GM21447 (cell line): ENCODE measurements at regions not wholly inside any gene's neighbourhood (a gene's known extent, or its start where the extent isn't known, plus 50 kb on each side); places are given as distances from the start of the nearest gene placed in this dataset.

ENCODE experiments used
- ATAC-seq: cut with Tn5 transposase; IDR thresholded peaks from one replicate; pipeline ENCODE4 v1.9.1; 2021; ENCODE audit not compliant: unreplicated experiment

DNA sequence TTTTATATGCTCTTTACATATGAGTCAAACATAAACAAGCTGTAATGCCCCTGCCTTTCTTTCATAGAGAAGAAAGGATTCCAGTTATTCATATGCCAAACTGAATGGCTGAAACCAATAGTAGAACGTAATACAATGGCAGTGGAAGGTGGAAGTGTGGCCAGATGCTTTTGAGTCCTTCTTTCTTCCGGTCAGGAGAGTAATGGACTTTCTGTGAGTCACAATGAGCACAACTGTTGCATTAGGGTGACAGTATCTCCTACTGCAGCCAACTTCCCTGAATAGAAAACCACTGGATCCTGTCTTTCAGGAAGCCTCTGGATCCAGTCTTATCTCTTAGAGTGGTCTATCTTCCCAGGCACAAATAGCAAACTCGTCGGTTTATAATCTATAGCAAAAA lies 855.2 kb downstream of the MAT2B start:
- no peak for ATAC-seq

DNA sequence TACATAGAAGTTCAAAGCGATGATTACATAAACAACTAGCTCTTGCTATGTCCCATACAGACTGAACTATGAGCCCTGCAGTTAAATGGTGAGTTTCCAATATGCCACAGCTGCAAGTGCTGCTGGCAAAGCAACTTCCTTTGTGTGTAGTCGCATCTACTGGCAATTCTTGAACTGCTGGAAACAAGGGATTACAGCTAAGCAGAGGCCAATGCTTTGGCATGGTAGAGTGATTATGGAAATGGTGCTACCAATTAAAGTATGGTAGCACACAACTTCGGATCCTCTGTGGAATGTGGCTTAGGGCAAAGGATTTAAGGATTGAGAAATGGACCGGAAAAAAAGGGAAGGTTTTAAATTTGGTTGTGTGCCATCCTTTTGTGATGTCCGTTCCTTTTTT lies 856.6 kb downstream of the MAT2B start:
- ATAC-seq, result no peak

DNA sequence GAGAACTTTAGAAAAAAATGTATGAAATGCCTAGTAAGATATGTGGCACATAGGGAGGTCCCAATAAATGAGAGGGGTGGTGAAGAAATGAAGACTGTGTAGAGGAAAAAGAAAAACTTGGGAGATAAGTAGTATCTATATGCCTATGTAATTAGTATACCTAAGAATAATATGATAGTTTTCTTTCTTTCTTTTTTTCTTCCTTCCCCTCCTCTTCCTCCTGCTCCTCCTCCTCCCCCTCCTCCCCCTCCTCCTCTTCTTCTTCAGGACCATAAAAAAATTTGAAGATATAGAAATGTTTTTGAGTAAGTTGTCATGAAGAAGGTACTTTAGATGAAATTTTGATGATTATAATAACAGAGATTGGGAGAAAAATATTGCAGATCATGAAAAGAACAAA lies 857.4 kb downstream of the MAT2B start:
- ATAC-seq, result no peak

DNA sequence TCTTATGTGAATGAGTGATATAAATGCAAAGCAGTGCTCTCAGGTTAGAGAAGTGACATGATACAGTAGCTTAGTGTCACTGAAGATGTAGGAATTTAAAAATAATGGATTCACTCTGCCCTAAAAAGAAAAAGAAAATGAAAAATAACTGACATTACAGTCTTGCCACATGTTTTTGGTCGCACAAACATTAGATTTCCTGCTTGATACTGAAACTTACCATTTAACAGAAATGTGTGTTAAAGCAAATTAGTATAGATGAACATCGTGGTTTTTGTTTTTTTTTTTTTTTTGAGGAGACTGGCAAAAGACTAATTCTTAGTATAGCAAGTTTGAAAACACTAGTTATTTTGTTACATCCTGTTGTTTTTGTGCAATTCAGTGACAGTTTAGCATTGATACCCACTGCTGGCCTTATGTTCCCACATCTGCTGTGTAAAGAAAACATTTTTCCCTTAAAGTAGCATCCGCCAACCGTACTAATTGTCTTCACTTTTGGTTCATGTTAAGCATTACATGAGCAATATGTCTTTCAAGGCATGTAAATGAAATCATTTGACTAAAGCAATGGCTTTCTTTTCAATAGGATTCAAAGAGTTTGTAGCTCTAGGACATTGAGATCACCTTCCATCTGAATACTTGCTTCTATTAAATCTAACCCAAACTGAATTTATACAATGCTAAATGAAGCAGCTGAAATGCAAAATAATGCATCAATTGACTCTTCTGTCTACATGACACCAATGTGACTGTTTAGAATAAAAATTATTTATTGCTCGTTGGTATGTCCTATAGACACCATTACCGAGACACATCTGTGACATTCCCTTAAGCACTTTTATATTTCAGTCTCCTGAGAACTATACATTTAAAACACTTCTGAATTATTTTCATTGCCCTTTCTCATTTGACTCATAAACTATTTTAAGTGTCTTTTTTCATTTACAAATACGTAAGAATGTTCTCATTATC lies 859.1 kb downstream of the MAT2B start:
- no peak for ATAC-seq

DNA sequence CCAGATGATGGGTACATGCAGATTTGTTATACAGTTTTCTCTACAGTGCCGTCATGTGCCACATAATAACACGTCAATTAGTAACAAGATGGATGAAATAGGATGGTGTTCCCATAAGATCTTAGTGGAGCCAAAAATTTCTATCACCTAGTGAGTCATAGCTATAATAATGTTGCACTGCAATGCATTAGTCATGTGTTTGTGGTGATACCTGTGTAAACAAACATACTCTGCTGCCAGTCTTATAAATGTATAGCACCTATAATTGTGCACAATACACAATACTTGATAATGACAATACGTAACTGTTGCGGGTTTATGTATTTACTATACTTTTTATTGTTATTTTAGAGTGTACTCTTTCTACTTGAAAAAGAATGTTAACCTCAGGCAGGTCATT lies 865.4 kb downstream of the MAT2B start:
- no peak for ATAC-seq

DNA sequence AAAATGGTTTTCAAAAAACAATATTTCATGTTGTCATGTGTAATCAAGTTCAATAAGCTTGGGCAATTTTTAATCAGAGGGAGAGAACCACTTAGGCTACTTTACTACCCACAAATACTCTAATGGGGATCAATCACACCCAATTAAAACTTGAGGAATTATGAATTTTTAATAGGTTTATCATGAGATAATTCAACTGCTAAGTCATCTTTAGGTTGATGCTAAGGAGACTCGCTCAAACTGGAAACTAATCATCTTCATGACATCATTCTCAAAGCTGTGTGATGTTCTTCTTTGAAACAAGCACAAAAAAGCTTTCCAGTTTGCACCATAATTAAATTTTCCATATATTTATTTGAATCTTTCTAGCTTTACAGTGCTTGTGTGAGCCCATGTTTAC lies 867.5 kb downstream of the MAT2B start:
- no peak for ATAC-seq

DNA sequence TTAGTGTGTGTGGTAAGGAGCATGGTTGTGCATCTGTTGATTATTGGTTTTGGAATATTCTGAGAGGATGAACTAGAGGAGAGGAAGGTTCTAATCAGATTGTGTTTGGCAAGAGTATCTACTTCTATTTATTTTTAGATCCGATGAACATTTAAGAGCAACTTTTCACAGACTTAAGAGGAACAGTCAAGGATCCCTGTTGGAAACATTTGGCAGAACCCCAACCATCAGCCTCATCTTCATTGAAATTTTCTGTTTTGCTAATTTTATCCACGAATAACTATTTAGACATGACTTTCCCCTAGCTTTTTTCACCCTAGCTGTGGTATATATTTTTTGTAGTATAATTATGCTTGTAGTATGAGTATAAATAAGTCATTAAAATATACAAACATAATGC lies 868.5 kb downstream of the MAT2B start:
- ATAC-seq, result no peak

DNA sequence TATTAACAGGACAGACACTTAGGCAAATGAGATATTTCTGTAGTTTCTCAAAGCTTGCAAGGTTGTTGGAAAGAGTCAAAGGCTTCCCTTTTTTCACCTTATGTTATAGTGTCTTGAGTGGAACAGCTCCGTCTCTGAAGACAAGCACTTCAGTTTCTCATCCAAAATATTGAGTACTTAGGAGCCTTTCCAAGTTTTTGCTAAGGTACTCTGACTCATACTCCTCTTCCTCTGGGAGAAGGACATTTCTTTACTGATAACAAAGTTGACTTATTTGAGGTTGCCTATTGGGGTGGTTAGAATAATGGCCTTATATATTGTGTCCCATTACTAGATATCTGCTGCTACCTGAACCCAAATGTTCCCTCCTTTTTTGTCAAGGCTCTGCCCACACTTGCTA lies 869.6 kb downstream of the MAT2B start:
- ATAC-seq, result no peak

DNA sequence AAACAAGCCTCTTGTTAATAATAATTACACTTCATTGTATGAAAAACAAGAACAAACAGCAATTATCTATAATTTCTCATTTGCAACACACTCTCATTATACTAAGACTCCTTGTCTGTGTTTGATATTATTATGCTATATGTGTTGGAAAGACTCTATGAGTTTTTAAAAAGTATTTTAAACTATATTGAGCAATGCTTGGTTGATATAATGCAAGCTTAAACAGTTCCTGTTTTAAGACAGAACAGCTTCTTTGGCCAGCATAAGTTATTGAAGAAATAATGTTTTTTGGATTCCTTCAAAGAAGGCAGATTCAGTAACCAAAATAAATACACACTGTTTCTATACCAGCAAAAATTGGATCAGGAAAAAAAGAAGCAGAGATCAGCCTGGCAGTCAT lies 871.4 kb downstream of the MAT2B start:
- no peak for ATAC-seq

DNA sequence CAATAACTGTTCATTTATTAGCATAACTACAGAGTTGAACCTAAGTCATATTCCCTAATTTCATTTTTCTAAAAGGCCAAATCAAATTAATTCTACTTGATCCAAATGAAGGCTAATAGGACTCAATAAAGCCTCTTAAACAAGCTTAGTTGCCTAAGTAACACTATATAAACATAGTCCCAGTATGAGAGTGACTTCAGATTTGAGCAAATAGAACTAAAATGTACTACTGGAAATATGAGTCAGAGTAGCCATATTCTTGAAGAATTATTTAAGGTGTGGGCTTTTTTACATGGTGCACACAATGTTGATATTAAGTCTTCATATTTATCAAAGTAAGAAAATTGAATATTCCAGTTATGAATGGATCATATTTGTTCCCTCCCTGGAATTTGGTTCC lies 872.3 kb downstream of the MAT2B start:
- ATAC-seq, result no peak

DNA sequence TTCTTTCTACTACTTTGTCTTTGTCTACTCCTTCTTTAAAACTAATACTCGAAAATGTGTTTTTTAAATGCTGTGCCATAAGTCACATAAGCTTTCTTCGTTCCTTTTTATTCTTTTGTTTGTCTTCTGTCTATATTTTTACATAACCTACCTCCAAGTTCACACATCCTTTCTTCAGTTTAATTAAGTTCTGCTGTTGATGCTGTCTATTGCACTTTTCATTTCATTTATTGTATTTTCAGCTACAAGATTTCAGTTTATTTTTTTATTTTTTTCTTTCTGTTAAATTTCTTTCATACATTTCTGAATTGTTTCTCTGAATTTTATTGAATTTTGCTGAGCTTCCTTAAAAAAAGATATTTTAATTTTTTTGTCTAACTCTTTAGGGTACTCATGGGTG lies 878.2 kb downstream of the MAT2B start:
- ATAC-seq, result no peak

DNA sequence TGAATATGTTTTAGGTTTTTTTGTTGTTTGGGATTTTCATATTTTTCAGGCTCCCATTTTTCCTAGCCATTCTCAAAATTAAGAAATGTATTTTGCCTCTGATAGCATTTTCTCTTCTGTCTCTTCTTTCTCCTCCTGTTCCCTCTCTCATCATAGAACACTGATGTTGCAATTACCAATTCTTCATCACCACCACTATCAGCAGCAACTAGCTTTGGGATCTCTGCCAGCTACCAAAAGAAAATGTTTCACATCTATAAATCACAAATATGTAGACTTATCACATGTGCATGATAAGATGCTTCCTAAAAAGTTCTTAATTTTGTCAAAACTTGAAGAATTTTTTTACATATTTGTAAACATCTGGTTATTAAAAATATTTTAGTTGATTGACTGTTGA lies 887.1 kb downstream of the MAT2B start:
- no peak for ATAC-seq

DNA sequence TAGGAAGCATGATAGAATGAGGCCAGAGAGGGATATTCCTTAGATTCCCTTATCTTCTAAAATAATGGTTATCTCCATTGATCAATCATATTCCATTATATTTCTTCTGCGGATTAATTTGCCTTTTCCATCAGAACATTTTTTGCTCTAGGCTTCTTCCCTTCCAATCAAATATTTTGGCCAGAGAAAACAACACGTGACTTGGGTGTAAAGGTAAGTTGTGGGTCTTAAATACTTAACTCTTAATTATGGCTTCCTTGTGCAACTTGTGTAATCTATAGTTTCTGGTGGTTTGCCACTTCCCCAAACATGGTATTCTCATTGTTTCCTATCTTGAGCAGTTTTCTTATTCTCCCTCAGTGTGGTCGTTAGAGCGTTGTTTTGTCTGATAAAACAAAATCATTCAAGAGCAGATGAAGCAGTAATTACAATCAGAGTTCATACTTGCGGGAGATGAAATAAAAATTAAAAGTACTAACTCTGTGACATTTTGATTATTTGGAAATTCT lies 889.3 kb downstream of the MAT2B start:
- ATAC-seq, result no peak

DNA sequence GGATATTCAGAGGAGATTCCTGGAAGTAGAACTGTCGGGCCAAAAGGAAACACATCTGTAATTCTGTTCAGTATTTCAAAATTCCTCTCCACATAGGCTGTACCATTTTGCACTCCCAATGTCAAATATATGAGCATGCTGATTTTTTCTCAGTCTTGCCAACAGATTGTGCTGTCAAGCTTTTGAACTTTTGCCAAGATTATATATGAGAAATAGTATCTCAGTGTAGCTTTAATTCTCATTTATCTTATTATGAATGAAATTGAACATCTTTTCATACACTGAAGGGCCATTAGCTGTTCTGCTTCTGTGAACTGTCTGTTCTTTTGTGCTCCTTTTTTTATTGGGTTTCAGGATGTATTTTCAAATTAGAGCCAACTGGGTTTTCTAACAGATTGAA lies 907.1 kb downstream of the MAT2B start:
- ATAC-seq, result no peak

DNA sequence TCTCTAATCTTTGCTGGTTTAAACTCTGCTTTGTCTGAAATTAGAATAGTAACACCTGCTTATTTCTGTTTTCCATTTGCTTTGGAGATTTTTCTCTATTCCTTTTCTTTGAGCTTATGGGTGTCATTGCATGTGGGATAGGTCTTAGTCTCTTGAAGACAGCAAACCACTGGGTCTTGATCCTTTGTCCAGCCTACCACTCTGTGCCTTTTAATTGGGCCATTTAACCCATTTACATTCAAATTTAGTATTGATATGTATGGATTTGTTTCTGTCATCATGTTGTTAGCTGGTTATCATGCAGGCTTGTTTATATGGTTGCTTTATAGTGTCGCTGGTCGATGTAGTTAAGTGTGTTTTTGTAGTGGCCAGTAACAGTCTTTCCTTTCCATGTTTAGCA lies 914.7 kb downstream of the MAT2B start:
- no peak for ATAC-seq

DNA sequence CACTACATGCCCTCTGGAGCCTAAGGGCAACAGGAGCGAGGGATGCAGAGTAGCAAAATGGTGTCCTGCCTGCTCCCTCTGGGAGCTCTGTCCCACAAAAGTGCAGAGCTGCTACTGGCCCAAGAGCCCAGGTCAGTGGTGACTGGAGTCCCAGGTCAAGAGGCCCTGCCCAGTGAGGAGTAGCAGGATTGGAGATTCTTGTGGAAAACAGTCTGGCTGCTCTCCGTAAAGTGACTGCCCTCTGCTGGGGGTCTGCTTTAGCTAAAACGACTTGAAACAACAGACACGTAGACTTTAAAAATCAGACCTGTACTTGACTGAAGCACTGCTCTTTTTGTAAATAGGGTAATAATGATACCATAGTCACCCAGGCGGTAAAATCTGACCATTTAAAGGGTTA lies 917.0 kb downstream of the MAT2B start:
- no peak for ATAC-seq

DNA sequence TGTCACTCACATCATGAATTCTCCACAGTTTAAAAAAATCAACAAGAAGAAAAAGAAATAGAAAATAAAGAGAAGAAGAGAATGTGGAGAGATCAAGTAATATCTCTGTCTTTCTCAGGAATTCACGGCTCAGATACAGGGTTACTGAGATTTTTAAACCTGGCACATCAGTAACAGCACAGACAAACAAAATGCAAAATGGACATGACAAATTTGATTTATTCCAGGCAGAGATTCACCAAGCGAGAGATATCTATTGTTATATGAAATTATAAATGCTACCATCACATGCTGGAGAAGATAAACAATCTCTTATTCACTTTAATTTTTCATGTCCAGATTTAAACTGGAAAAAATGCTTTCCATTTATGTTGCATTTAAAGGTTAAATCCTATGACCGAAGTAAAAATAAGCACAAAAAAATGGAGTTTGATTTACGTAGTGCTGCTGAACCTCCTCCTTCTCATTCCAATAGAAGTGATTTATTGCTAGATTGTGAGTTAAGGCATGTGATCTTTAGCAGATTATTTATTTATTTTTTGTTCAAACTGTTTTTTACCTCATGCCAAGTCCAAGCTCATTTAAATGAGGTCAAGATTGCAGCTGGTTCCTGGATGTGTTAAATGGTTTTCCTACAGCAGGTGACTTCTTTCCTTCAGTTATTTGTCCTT lies 926.4 kb downstream of the MAT2B start:
- no peak for ATAC-seq

DNA sequence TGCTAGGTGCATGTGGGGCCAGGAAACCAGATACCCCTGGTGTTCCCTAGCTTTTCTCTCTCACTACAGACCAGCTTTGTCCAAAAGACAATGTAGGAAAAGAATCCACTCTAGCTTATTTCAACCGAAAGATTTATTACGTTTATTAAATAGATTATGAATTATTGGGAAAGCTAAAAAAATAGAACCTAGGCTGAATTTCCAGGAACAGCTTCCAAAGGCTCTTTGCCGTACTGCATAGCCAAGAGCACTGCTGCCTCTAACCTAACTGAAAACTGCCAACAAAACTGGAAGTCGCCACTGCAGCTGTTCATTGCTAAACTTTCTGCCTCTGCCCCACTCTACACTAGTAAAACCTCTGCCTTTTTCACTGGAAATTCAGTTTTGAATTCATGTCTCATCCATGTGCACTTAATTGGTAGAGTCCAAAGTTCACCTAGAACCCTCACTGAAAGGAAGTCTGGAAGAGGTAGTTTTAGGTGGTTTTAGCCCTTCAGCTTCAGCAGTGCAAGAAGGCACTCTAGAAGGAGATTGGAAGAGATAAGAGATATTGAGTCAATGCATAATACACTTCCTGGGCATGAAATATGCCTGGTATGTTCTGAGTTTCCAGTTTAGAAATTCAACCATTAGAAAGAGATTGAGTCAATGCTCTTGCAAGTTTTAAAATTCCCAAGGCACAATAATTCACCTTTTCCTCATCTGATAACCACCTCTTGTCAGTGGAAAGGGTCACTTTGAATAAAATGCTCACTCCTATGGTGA lies 927.9 kb downstream of the MAT2B start:
- ATAC-seq, result no peak

DNA sequence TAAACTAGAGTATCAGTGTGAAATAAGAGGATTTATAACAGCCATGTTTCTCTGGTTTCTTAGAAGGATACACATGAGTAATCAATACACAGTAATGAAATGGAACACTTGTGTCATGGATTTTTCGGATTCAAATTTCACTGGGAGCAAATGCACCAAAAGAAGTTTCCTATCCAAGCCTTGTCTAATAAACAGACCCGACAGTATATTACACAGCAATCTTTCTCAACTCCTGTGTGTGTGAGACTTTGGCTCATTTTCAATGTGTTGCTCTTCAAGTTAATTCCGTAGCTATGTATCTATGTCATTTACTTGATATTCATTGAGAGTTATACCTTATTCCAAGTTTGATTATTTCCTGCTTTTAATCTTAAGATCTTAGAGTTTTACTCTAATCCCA lies 930.2 kb downstream of the MAT2B start:
- no peak for ATAC-seq

DNA sequence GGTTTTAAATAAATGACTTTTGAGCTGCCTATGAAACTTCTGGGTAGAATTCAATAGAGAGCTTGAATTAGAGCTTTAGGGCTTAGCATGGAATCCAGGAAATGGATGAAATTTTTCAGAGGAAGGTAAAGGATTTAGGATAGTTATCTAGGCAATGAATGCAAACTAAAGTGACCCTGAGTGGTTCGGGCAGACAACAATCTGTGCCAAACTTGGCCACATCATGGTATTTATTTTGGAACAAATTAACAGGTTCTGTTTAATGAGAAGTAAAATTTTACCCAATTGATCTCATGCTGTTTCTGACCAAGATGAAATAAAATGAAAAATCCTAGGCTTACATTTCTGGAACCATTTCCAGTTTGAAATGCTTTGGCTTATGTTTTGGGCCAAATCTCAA lies 934.4 kb downstream of the MAT2B start:
- no peak for ATAC-seq

DNA sequence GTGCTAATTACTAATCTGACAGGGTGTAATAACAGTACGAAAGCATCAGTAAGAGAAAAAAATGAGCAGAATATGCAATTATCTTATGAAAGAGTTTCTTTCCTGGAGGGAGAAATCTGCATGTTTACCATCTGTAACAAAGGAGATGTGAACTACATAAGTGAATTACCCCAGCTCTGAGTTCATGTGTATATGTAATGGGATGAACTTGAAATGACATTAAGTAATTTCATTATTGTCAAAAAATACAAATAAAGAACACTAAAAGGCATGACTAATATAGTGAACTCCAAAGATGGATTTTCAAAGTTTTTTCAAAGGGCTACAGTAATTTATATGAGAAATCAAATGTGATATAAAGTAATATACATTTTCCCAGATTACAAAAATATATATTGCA lies 944.0 kb downstream of the MAT2B start:
- ATAC-seq, result no peak

DNA sequence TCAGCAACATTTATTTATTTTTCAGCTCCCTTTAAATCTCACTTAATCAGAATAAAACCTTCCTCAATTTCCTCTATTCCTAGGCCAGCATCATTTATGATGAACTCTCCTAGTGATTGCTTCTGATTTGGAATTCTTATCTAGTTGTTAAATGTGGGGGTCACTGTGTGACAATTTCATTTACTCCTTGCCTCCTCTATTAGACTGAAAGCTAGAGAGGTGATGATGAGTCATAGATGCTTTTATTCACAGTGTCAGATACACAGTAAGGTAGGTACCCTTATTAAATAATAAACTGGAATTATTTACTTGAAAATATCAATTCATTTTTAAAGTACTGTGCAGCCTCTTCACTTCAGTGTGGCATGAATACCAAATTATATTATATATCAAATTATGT lies 960.6 kb downstream of the MAT2B start:
- ATAC-seq, result no peak
